ENCODE measurements at regions not wholly inside any gene's neighbourhood (a gene's known extent, or its start where the extent isn't known, plus 50 kb on each side); places are given as distances from the start of the nearest gene placed in this dataset.

DNA sequence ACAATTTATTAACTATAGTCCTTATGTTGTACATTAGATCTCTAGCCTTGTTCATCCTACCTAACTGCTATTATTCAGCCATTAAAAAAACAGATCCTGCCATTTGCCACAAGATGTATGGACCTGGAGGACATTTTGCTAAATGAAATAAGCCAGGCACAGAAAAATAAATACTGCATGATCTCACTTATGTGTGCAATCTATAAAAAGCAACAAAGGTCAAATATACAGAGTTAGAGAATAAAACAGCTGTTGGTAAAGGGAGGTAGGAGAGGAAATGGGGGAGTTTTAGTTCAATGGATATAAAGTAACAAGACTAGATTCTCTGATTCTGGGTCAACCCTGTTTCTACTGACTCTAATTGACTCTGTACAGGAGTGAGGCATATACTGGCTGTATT is 103.3 kb upstream of the FAM9C start:
- Mint-ChIP-seq H3K27me3 (no peaks in the 10 kb centered on the region), H3K9me3 (ENCODE audit: insufficient read depth) (no peaks in the 10 kb centered on the region), H3K4me1 (peaks cover 3% of the 10 kb centered on the region), H3K4me3 (no peak overlapping the region), H3K27ac (no peak overlapping the region)
- no peak overlapping the region for H2AFZ ChIP-seq (ENCODE audit: insufficient read depth, low read depth, low read length, poor library complexity, severe bottlenecking)
- H4K20me1 ChIP-seq (ENCODE audit: control insufficient read depth, insufficient read depth, low read length, poor library complexity, severe bottlenecking), result no peaks in the 10 kb centered on the region
- ATAC-seq (ENCODE audit: low read depth) (no peak), DNase-seq (no peak)
- peaks cover 0 to 11% (median 0%) of the 10 kb centered on the region in 3 donors for H3K9me3 ChIP-seq (ENCODE audit: control extremely low read depth in 1 of 3, control insufficient read depth in 2 of 3, insufficient read depth in 1 of 3, low read length in 2 of 3)
- TF ChIP-seq EZH2 (IDR thresholded peaks at IDR 0.05; ENCODE audit: borderline replicate concordance, insufficient read depth, low read depth, low read length, poor library complexity, severe bottlenecking), result no peak
- TF ChIP-seq, protein P1, sequence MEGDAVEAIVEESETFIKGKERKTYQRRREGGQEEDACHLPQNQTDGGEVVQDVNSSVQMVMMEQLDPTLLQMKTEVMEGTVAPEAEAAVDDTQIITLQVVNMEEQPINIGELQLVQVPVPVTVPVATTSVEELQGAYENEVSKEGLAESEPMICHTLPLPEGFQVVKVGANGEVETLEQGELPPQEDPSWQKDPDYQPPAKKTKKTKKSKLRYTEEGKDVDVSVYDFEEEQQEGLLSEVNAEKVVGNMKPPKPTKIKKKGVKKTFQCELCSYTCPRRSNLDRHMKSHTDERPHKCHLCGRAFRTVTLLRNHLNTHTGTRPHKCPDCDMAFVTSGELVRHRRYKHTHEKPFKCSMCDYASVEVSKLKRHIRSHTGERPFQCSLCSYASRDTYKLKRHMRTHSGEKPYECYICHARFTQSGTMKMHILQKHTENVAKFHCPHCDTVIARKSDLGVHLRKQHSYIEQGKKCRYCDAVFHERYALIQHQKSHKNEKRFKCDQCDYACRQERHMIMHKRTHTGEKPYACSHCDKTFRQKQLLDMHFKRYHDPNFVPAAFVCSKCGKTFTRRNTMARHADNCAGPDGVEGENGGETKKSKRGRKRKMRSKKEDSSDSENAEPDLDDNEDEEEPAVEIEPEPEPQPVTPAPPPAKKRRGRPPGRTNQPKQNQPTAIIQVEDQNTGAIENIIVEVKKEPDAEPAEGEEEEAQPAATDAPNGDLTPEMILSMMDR (IDR thresholded peaks at IDR 0.05), result no peak
- no peaks in the 10 kb centered on the region for H3K36me3 ChIP-seq (replicated peaks in 1 of 2; ENCODE audit: control extremely low read depth in 1 of 2, control insufficient read depth in 1 of 2, extremely low read depth in 1 of 2, insufficient read depth in 2 of 2, low read length in 1 of 2)
- no peak overlapping the region for H3K9ac ChIP-seq (ENCODE audit: low read length)
- H3K4me3 ChIP-seq (ENCODE audit: control extremely low read depth in 1 of 5, extremely low read depth in 1 of 5, insufficient read depth in 1 of 5, low read depth in 2 of 5, low read length in 4 of 5), result no peak overlapping the region
- H3K27ac ChIP-seq (ENCODE audit: low read length in 2 of 2), result no peak overlapping the region
- ChIA-PET CTCF (no interaction called here), POLR2A (no interaction called here)
- no peaks in the 10 kb centered on the region for H3K27me3 ChIP-seq (replicated peaks in 1 of 4; ENCODE audit: control extremely low read depth in 1 of 4, control insufficient read depth in 3 of 4, insufficient read depth in 4 of 4, low read length in 3 of 4)
- no peaks in the 10 kb centered on the region for H3K4me1 ChIP-seq (ENCODE audit: control insufficient read depth in 2 of 2, insufficient read depth in 2 of 2, low read length in 2 of 2)
- H3K4me2 ChIP-seq (replicated peaks; ENCODE audit: low read depth, low read length, poor library complexity, severe bottlenecking), result no peak overlapping the region
- intact Hi-C loops (cut with micrococcal nuclease), result no loop called here
- H3K79me2 ChIP-seq (ENCODE audit: control insufficient read depth, insufficient read depth, low read length), result no peaks in the 10 kb centered on the region

- POLR2A ChIA-PET, result no interaction called here
- WGBS (ENCODE audit: insufficient coverage), result no CpG with 5 or more reads among the region's 3 CpGs
Observed at GRCh38 chrX:13147147-13147546, 102.7 kb upstream of the FAM9C start.

More at GRCh38 chrX:13147147-13147546, 102.7 kb upstream of the FAM9C start:
- Histone ChIP-seq H3K27ac (ENCODE audit: low read length in 2 of 2) (no peak overlapping the region), H3K79me2 (ENCODE audit: control insufficient read depth, insufficient read depth, low read length) (no peaks in the 10 kb centered on the region), H3K9me3 (ENCODE audit: control extremely low read depth in 1 of 3, control insufficient read depth in 2 of 3, insufficient read depth in 1 of 3, low read length in 2 of 3) (peaks cover 0 to 5% (median 0%) of the 10 kb centered on the region in 3 donors), H3K4me1 (ENCODE audit: control insufficient read depth in 2 of 2, insufficient read depth in 2 of 2, low read length in 2 of 2) (no peaks in the 10 kb centered on the region), H3K4me3 (ENCODE audit: control extremely low read depth in 1 of 5, extremely low read depth in 1 of 5, insufficient read depth in 1 of 5, low read depth in 2 of 5, low read length in 4 of 5) (no peak overlapping the region), H4K20me1 (ENCODE audit: control insufficient read depth, insufficient read depth, low read length, poor library complexity, severe bottlenecking) (no peaks in the 10 kb centered on the region), H3K27me3 (replicated peaks in 1 of 4; ENCODE audit: control extremely low read depth in 1 of 4, control insufficient read depth in 3 of 4, insufficient read depth in 4 of 4, low read length in 3 of 4) (no peaks in the 10 kb centered on the region), H3K4me2 (replicated peaks; ENCODE audit: low read depth, low read length, poor library complexity, severe bottlenecking) (no peak overlapping the region), H2AFZ (ENCODE audit: insufficient read depth, low read depth, low read length, poor library complexity, severe bottlenecking) (no peak overlapping the region), H3K36me3 (replicated peaks in 1 of 2; ENCODE audit: control extremely low read depth in 1 of 2, control insufficient read depth in 1 of 2, extremely low read depth in 1 of 2, insufficient read depth in 2 of 2, low read length in 1 of 2) (no peaks in the 10 kb centered on the region), H3K9ac (ENCODE audit: low read length) (no peak overlapping the region)
- H3K9me3 Mint-ChIP-seq (ENCODE audit: insufficient read depth), result no peaks in the 10 kb centered on the region
- ATAC-seq (ENCODE audit: low read depth) (no peak), DNase-seq (no peak)
- CTCF ChIA-PET, result no interaction called here
- no peak overlapping the region for H3K27ac Mint-ChIP-seq
- H3K4me3 Mint-ChIP-seq, result no peak overlapping the region
- intact Hi-C loops (cut with micrococcal nuclease), result no loop called here
- peaks cover 3% of the 10 kb centered on the region for H3K4me1 Mint-ChIP-seq
- TF ChIP-seq, protein P1 (IDR thresholded peaks at IDR 0.05), result no peak
- no peak for TF ChIP-seq EZH2 (IDR thresholded peaks at IDR 0.05; ENCODE audit: borderline replicate concordance, insufficient read depth, low read depth, low read length, poor library complexity, severe bottlenecking)
- no peaks in the 10 kb centered on the region for H3K27me3 Mint-ChIP-seq

All from B cell (primary cell).